ENCODE measurements at regions not wholly inside any gene's neighbourhood (a gene's known extent, or its start where the extent isn't known, plus 50 kb on each side); places are given as distances from the start of the nearest gene placed in this dataset.

- Mint-ChIP-seq H3K27ac (no peak overlapping the region), H3K27me3 (no peaks in the 10 kb centered on the region), H3K9me3 (ENCODE audit: insufficient read depth) (no peaks in the 10 kb centered on the region), H3K4me1 (no peaks in the 10 kb centered on the region), H3K4me3 (no peak overlapping the region)
- no peaks in the 10 kb centered on the region for H3K4me1 ChIP-seq (ENCODE audit: control insufficient read depth in 2 of 2, insufficient read depth in 2 of 2, low read length in 2 of 2)
- no peaks in the 10 kb centered on the region for H3K9me3 ChIP-seq (ENCODE audit: control extremely low read depth in 1 of 3, control insufficient read depth in 2 of 3, insufficient read depth in 1 of 3, low read length in 2 of 3)
- ATAC-seq (ENCODE audit: low read depth) (no peak), DNase-seq (no peak)
- H3K79me2 ChIP-seq (ENCODE audit: control insufficient read depth, insufficient read depth, low read length): no peaks in the 10 kb centered on the region
- H3K27me3 ChIP-seq (replicated peaks in 1 of 4; ENCODE audit: control extremely low read depth in 1 of 4, control insufficient read depth in 3 of 4, insufficient read depth in 4 of 4, low read length in 3 of 4): no peaks in the 10 kb centered on the region
- no peaks in the 10 kb centered on the region for H4K20me1 ChIP-seq (ENCODE audit: control insufficient read depth, insufficient read depth, low read length, poor library complexity, severe bottlenecking)
- no peaks in the 10 kb centered on the region for H3K36me3 ChIP-seq (replicated peaks in 1 of 2; ENCODE audit: control extremely low read depth in 1 of 2, control insufficient read depth in 1 of 2, extremely low read depth in 1 of 2, insufficient read depth in 2 of 2, low read length in 1 of 2)
- no peak overlapping the region for H3K9ac ChIP-seq (ENCODE audit: low read length)
- no peak overlapping the region for H3K27ac ChIP-seq (ENCODE audit: low read length in 2 of 2)
- no peak for TF ChIP-seq CTCF (IDR thresholded peaks at IDR 0.05)
- TF ChIP-seq EZH2 (IDR thresholded peaks at IDR 0.05; ENCODE audit: borderline replicate concordance, insufficient read depth, low read depth, low read length, poor library complexity, severe bottlenecking): no peak
- ChIA-PET CTCF (no interaction called here), POLR2A (no interaction called here)
- intact Hi-C loops (cut with micrococcal nuclease): no loop called here
- H3K4me2 ChIP-seq (replicated peaks; ENCODE audit: low read depth, low read length, poor library complexity, severe bottlenecking): no peak overlapping the region
- 80% methylated on average over 2 of the region's 2 CpGs for WGBS (ENCODE audit: insufficient coverage)
- H3K4me3 ChIP-seq (ENCODE audit: control extremely low read depth in 1 of 5, extremely low read depth in 1 of 5, insufficient read depth in 1 of 5, low read depth in 2 of 5, low read length in 4 of 5): no peak overlapping the region
- no peak overlapping the region for H2AFZ ChIP-seq (ENCODE audit: insufficient read depth, low read depth, low read length, poor library complexity, severe bottlenecking)
Observed at GRCh38 chr6:97726378-97726777, 443.4 kb upstream of the MMS22L start.

- Histone ChIP-seq H3K4me2 (replicated peaks; ENCODE audit: low read depth, low read length, poor library complexity, severe bottlenecking) (no peak overlapping the region), H3K4me1 (ENCODE audit: control insufficient read depth in 2 of 2, insufficient read depth in 2 of 2, low read length in 2 of 2) (no peaks in the 10 kb centered on the region), H3K27ac (ENCODE audit: low read length in 2 of 2) (no peak overlapping the region), H3K9me3 (ENCODE audit: control extremely low read depth in 1 of 3, control insufficient read depth in 2 of 3, insufficient read depth in 1 of 3, low read length in 2 of 3) (no peaks in the 10 kb centered on the region), H3K79me2 (ENCODE audit: control insufficient read depth, insufficient read depth, low read length) (no peaks in the 10 kb centered on the region), H4K20me1 (ENCODE audit: control insufficient read depth, insufficient read depth, low read length, poor library complexity, severe bottlenecking) (no peaks in the 10 kb centered on the region), H3K4me3 (ENCODE audit: control extremely low read depth in 1 of 5, extremely low read depth in 1 of 5, insufficient read depth in 1 of 5, low read depth in 2 of 5, low read length in 4 of 5) (no peak overlapping the region), H3K9ac (ENCODE audit: low read length) (no peak overlapping the region), H3K36me3 (replicated peaks in 1 of 2; ENCODE audit: control extremely low read depth in 1 of 2, control insufficient read depth in 1 of 2, extremely low read depth in 1 of 2, insufficient read depth in 2 of 2, low read length in 1 of 2) (no peaks in the 10 kb centered on the region), H3K27me3 (replicated peaks in 1 of 4; ENCODE audit: control extremely low read depth in 1 of 4, control insufficient read depth in 3 of 4, insufficient read depth in 4 of 4, low read length in 3 of 4) (no peaks in the 10 kb centered on the region), H2AFZ (ENCODE audit: insufficient read depth, low read depth, low read length, poor library complexity, severe bottlenecking) (no peak overlapping the region)
- no peak for ATAC-seq (ENCODE audit: low read depth)
- no peak overlapping the region for H3K4me3 Mint-ChIP-seq
- intact Hi-C loops (cut with micrococcal nuclease): no loop called here
- POLR2A ChIA-PET: no interaction called here
- H3K9me3 Mint-ChIP-seq (ENCODE audit: insufficient read depth): no peaks in the 10 kb centered on the region
- no peaks in the 10 kb centered on the region for H3K27me3 Mint-ChIP-seq
- CTCF ChIA-PET: no interaction called here
- WGBS (ENCODE audit: insufficient coverage): 100% methylated on average over 1 of the region's 3 CpGs
- no peaks in the 10 kb centered on the region for H3K4me1 Mint-ChIP-seq
- DNase-seq: no peak
- TF ChIP-seq EZH2 (IDR thresholded peaks at IDR 0.05; ENCODE audit: borderline replicate concordance, insufficient read depth, low read depth, low read length, poor library complexity, severe bottlenecking) (no peak), CTCF (IDR thresholded peaks at IDR 0.05) (no peak)
- no peak overlapping the region for H3K27ac Mint-ChIP-seq
Observed at GRCh38 chr6:97732045-97732444, 449.0 kb upstream of the MMS22L start.

Measured in B cell (primary cell).